Gastrocnemius medialis (tissue), 4 donors: ENCODE measurements at regions not wholly inside any gene's neighbourhood (a gene's known extent, or its start where the extent isn't known, plus 50 kb on each side); places are given as distances from the start of the nearest gene placed in this dataset.

Source experiments
- CTCF ChIP-seq, 5 experiments: fragments of 450-650 bp in 3 of 5; fragments of 200-600 bp in 2 of 5; sonication (generic) in 2 of 5; IDR thresholded peaks in 4 of 5; conservative IDR thresholded peaks in 1 of 5; 1 replicate in 4 of 5; 2 replicates in 1 of 5; pipeline ENCODE4 v1.5.1; 2016 to 2019; ENCODE audit warnings: antibody characterized with exemption in 5 of 5, mild to moderate bottlenecking in 3 of 5, moderate library complexity in 3 of 5
- POLR2A ChIP-seq, 2 donors: fragments of 450-650 bp; IDR thresholded peaks; one replicate each; pipeline ENCODE4 v1.6.1; 2017; ENCODE audit warnings: antibody characterized with exemption in 2 of 2, mild to moderate bottlenecking in 2 of 2, moderate library complexity in 2 of 2

- TF ChIP-seq CTCF (IDR thresholded peaks at IDR 0.05 in 4 of 5, conservative IDR thresholded peaks at IDR 0.05 in 1 of 5) (no peak), POLR2A (IDR thresholded peaks at IDR 0.05) (no peak)
Observed at GRCh38 chr10:3006607-3007006, 60.7 kb upstream of the PFKP start.
